Adrenal gland (tissue), 9 donors: ENCODE measurements at regions not wholly inside any gene's neighbourhood (a gene's known extent, or its start where the extent isn't known, plus 50 kb on each side); places are given as distances from the start of the nearest gene placed in this dataset.

Experiments
- DNase-seq, 7 donors: peaks; one replicate each; pipeline ENCODE4 v3.0.0-alpha.2; 2019 to 2020
- H3K27ac ChIP-seq, 5 donors: fragments of 200-600 bp; sonication (generic) in 4 of 5; 1 replicate in 3 of 5; 2 replicates in 2 of 5; pipeline versions ENCODE4 v1.5.1 to v1.8.0; 2016 to 2020; ENCODE audit warnings: mild to moderate bottlenecking in 1 of 5
- H3K27me3 ChIP-seq: fragments of 200-600 bp; 2 replicates; pipeline ENCODE4 v1.8.0; 2021
- H3K36me3 ChIP-seq, 2 donors: fragments of 200-600 bp; replicated peaks in 1 of 2; 1 replicate in 1 of 2; 2 replicates in 1 of 2; pipeline versions ENCODE4 v1.5.1 to v1.8.0; 2018 to 2022
- H3K4me1 ChIP-seq, 2 donors: fragments of 200-600 bp; replicated peaks in 1 of 2; 1 replicate in 1 of 2; 2 replicates in 1 of 2; pipeline versions ENCODE4 v1.5.1 to v1.8.0; 2018 to 2021
- H3K4me3 ChIP-seq, 4 donors: fragments of 200-600 bp; sonication (generic) in 3 of 4; one replicate each; pipeline ENCODE4 v1.5.1; 2016 to 2018
- H3K9me3 ChIP-seq, 3 donors: fragments of 200-600 bp; sonication (generic) in 1 of 3; replicated peaks in 1 of 3; 1 replicate in 2 of 3; 2 replicates in 1 of 3; pipeline versions ENCODE4 v1.5.1 to v1.8.0; 2016 to 2021
- CTCF ChIP-seq, 6 experiments: fragments of 450-650 bp in 4 of 6; fragments of 200-600 bp in 2 of 6; sonication (generic) in 1 of 6; IDR thresholded peaks; 1 replicate in 5 of 6; 2 replicates in 1 of 6; pipeline versions ENCODE4 v1.5.1 to v1.8.0; 2016 to 2021; ENCODE audit warnings: antibody characterized with exemption in 6 of 6, mild to moderate bottlenecking in 2 of 6, moderate library complexity in 1 of 6
- POLR2A ChIP-seq, 2 donors: fragments of 450-650 bp; IDR thresholded peaks; one replicate each; pipeline ENCODE4 v1.6.1; 2017; ENCODE audit warnings: antibody characterized with exemption in 2 of 2, mild to moderate bottlenecking in 2 of 2, moderate library complexity in 1 of 2
- WGBS, 4 donors: extraction: QIAGEN DNeasy Blood & Tissue Kit in 2 of 4; methylation state at CpG; one replicate each; pipeline versions ENCODE4 v1.1.5 to v1.1.7; 2013 to 2017; 5-methylcytosine and 5-hydroxymethylcytosine counted together
- intact Hi-C, 2 donors: fragments of 100-400 bp; cut with DNase I; formaldehyde crosslinking; loops; one replicate each; pipeline versions ENCODE4 v1.14.1 to v1.15.0; 2022 to 2023
- donor health status: healthy with polysubstance abuse.
- donor health status: Bipolar disorder and iron deficiency.
- donor health status: DM: yes; HTN: yes; CAD: no.
- donor health status: DM: no; HTN: no; CAD: no.
- donor health status: DM: no; HTN: no; CAD: no.

DNA sequence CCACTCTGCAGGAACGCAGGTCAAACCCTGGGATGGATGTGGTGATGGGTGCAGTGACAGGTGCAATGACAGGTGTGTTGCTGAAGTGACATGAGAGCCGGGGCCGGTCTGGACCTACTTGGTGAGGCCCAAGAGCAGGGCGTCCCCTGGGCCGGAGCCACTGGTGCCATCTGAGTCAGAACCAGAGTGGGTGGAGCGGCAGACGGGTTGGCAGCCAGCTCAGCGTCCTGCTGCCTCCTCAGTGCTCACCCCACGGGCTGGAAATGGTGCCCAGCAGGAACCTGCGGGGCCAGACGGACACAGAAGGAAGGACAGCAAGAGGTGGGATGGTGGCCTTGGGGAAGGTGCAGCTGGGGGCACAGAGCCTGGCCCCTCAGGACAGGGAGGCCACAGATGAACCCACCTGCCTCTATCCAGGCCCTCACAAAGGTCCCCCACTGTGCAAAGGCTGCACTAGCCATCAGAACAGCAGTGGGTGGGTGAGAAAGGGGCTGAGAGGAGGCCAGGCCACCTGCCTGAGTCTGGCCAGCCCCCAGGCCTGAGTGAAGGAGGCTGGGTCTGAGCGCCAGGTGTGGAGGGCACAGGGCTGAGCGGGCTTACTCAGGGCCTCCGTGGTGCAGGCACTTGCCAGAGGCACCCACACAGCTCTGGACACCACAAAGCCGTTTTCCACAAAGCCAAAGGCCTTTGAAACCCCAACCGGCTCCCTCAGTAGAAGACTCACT, 129.0 kb upstream of the PPP2R2D start:
- no peaks in the 10 kb centered on the region for H3K27me3 ChIP-seq
- H3K36me3 ChIP-seq, result no peaks in the 10 kb centered on the region
- DNase-seq, result no peak
- H3K4me1 ChIP-seq, result no peaks in the 10 kb centered on the region
- 83 to 88% (median 85%) methylated on average over 11 to 16 of the region's 16 CpGs for WGBS, 4 donors
- TF ChIP-seq CTCF (IDR thresholded peaks at IDR 0.05) (no peak), POLR2A (IDR thresholded peaks at IDR 0.05) (no peak)
- intact Hi-C loops, result no loop called here
- no peak overlapping the region for H3K4me3 ChIP-seq
- H3K27ac ChIP-seq, result no peak overlapping the region
- peaks cover 0 to 3% (median 0%) of the 10 kb centered on the region in 3 donors for H3K9me3 ChIP-seq

DNA sequence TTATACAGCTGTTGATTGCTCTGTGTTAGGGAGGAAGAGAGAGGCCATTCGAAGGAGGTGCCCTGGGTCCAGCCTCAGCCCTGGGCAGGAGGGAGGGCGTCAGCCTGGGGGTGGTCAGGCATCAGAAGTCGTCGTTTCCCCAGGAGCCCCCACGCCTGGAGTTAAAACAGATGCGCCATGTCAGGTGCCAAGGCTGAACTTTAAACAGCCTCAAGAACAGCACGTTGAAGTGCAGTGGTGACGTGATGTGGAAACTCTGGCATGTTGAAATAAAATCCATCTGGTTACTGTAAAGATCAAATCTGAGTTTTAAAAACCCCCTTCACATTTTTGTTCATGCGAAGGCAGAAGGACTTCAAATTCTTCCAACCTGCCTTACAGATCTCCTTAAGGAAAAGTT, 128.4 kb upstream of the PPP2R2D start:
- Histone ChIP-seq H3K4me1 (no peaks in the 10 kb centered on the region), H3K4me3 (no peak overlapping the region), H3K27ac (no peak overlapping the region), H3K36me3 (no peaks in the 10 kb centered on the region), H3K9me3 (peaks cover 0 to 10% (median 0%) of the 10 kb centered on the region in 3 donors), H3K27me3 (no peaks in the 10 kb centered on the region)
- TF ChIP-seq POLR2A (IDR thresholded peaks at IDR 0.05) (no peak), CTCF (IDR thresholded peaks at IDR 0.05) (no peak)
- 50 to 74% (median 66%) methylated on average over 9 of the region's 9 CpGs for WGBS, 4 donors
- intact Hi-C loops, result no loop called here
- DNase-seq, result no peak

DNA sequence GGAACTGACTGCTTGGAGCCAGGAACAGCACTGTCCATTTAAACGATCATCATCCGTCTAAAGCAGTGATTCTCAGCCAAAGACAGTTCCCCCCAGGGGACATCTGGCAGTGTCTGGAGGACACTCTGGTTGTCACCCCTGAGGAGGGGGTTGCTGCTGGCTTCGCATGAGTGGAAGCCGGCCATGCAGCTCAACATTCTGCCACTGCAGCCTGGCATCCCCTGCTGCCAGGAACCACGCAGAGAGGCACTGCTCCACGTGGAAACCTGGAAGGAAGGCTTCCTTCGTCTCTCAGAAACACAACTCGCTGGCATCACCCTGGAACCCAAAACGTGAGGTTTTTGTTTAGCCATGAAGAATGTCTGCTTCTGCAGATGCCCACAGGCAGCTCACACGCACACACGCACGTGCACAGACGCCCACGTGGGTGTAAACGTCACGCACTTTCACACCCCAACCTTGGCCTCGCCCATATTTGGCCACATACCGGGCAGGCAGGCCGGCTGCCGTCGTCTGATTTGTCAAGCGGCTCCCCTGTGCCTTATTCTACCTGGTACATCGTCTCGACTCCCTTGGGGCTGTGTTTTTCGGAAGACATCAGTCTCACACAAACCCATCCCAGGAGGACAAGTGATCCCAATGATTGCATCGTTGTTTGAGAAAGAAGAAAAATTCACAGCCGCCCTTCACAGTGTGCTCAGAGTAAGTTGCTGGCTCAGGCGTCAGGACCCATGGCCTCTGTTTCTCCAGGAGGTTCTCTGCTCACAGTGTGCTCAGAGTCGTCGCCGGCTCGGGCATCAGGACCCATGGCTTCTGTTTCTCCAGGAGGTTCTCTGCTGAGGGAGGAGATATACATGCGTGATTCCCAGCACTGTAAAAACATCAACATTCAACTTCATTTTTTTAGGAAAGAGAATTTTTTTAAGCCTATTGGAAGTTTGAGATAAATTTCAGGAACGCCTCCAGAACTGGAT, 127.2 kb upstream of the PPP2R2D start:
- Histone ChIP-seq H3K27ac (no peak overlapping the region), H3K4me3 (no peak overlapping the region), H3K27me3 (no peaks in the 10 kb centered on the region), H3K9me3 (peaks cover 0 to 11% (median 0%) of the 10 kb centered on the region in 3 donors), H3K4me1 (no peaks in the 10 kb centered on the region), H3K36me3 (no peaks in the 10 kb centered on the region)
- TF ChIP-seq CTCF (IDR thresholded peaks at IDR 0.05) (no peak), POLR2A (IDR thresholded peaks at IDR 0.05) (no peak)
- intact Hi-C loops, result no loop called here
- 60 to 74% (median 65%) methylated on average over 32 to 34 of the region's 34 CpGs for whole genome bisulfite sequencing, 4 donors
- no peak for DNase-seq

- TF ChIP-seq POLR2A (IDR thresholded peaks at IDR 0.05) (no peak), CTCF (IDR thresholded peaks at IDR 0.05) (no peak)
- no peak for DNase-seq
- intact Hi-C loops, result no loop called here
These were observed 126.1 kb upstream of the PPP2R2D start for GRCh38 chr10:131774681-131775085.

More at GRCh38 chr10:131774681-131775085, 126.1 kb upstream of the PPP2R2D start:
- no peak overlapping the region for H3K27ac ChIP-seq
- no peaks in the 10 kb centered on the region for H3K27me3 ChIP-seq
- 70 to 82% (median 72%) methylated on average over 6 to 17 of the region's 17 CpGs for WGBS, 4 donors
- H3K4me3 ChIP-seq, result no peak overlapping the region
- H3K9me3 ChIP-seq, result peaks cover 0 to 11% (median 0%) of the 10 kb centered on the region in 3 donors
- no peaks in the 10 kb centered on the region for H3K36me3 ChIP-seq
- H3K4me1 ChIP-seq, result no peaks in the 10 kb centered on the region
